Umbilical cord (tissue), 1 donor: ENCODE measurements at regions not wholly inside any gene's neighbourhood (a gene's known extent, or its start where the extent isn't known, plus 50 kb on each side); places are given as distances from the start of the nearest gene placed in this dataset.

Source experiments
- DNase-seq: peaks from one replicate; pipeline ENCODE4 v3.0.0-alpha.2; 2015; ENCODE audit warnings: low spot score

- DNase-seq: no peak
These were observed 465.9 kb downstream of the NPHP4 start for GRCh38 chr1:5526385-5526750.

GRCh38 chr1:5525597-5526384, 466.4 kb downstream of the NPHP4 start:
- DNase-seq: no peak

- DNase-seq: no peak
These were observed 469.6 kb downstream of the NPHP4 start for GRCh38 chr1:5522531-5523145.

- DNase-seq: no peak
These were observed 472.7 kb downstream of the NPHP4 start for GRCh38 chr1:5519366-5520135.

GRCh38 chr1:5516756-5517155, 475.5 kb downstream of the NPHP4 start:
- DNase-seq: no peak

- no peak for DNase-seq
These were observed 476.7 kb downstream of the NPHP4 start for GRCh38 chr1:5515501-5515900.

- DNase-seq: peak; percentile 50
These were observed 477.6 kb downstream of the NPHP4 start for GRCh38 chr1:5514527-5515183.

GRCh38 chr1:5513846-5514526, 478.2 kb downstream of the NPHP4 start:
- no peak for DNase-seq

GRCh38 chr1:5513179-5513578, 479.0 kb downstream of the NPHP4 start:
- DNase-seq: no peak

- DNase-seq: no peak
These were observed 480.7 kb downstream of the NPHP4 start for GRCh38 chr1:5511381-5512097.

- DNase-seq: peak; percentile 30
These were observed 482.4 kb downstream of the NPHP4 start for GRCh38 chr1:5509664-5510452.

- no peak for DNase-seq
These were observed 483.4 kb downstream of the NPHP4 start for GRCh38 chr1:5508669-5509330.

- peak; percentile 36 for DNase-seq
These were observed 484.9 kb downstream of the NPHP4 start for GRCh38 chr1:5507340-5507739.

GRCh38 chr1:5506634-5507033, 485.6 kb downstream of the NPHP4 start:
- no peak for DNase-seq

GRCh38 chr1:5505944-5506343, 486.3 kb downstream of the NPHP4 start:
- DNase-seq: no peak

GRCh38 chr1:5504364-5504740, 487.9 kb downstream of the NPHP4 start:
- no peak for DNase-seq

- no peak for DNase-seq
These were observed 488.5 kb downstream of the NPHP4 start for GRCh38 chr1:5503556-5504363.

- DNase-seq: peak; percentile 83
These were observed 489.7 kb downstream of the NPHP4 start for GRCh38 chr1:5502311-5503194.
